ENCODE measurements at regions not wholly inside any gene's neighbourhood (a gene's known extent, or its start where the extent isn't known, plus 50 kb on each side); places are given as distances from the start of the nearest gene placed in this dataset.

DNA sequence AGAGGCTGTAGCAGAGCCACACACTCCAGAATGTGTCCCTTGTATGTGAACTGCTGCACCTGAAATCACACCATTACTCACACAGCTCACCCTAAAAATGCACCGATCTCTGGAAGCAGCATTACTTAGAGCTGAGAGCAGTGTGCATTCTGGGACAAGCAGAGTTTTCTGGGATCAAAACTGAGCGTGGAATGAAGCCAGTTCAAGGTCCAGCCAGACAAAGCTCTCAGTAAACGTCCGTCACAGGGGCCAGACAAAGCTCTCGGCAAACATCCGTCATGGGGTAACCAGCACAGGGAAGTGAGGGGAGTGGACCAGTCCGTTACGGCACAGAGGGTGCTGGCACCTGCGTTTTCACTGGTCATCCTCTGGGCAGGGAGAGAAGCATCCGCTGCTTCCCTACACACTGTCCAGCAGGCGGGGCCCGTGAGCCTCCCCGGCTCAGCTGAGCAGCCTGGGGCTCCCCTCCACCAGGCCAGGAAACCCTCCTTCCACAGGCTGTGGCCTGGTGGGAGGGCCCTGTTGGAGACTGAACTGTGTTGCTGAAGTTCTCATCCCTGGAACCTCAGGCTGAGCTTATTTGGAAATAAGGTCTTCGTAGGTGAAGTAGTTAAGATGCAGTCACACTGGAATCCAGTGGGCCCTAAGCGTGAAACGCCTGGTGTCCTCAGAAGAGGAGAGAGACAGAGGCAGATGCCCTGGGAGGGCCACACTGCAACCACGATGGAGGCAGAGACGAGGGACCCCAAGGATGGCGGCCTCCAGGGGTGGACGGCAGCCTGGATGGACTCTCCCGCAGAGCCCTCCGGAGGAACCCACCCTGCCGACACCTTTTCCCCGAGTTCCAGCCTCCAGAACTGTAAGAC, 883.9 kb downstream of the BRD1 start (continued):
- TF ChIP-seq, protein P1, sequence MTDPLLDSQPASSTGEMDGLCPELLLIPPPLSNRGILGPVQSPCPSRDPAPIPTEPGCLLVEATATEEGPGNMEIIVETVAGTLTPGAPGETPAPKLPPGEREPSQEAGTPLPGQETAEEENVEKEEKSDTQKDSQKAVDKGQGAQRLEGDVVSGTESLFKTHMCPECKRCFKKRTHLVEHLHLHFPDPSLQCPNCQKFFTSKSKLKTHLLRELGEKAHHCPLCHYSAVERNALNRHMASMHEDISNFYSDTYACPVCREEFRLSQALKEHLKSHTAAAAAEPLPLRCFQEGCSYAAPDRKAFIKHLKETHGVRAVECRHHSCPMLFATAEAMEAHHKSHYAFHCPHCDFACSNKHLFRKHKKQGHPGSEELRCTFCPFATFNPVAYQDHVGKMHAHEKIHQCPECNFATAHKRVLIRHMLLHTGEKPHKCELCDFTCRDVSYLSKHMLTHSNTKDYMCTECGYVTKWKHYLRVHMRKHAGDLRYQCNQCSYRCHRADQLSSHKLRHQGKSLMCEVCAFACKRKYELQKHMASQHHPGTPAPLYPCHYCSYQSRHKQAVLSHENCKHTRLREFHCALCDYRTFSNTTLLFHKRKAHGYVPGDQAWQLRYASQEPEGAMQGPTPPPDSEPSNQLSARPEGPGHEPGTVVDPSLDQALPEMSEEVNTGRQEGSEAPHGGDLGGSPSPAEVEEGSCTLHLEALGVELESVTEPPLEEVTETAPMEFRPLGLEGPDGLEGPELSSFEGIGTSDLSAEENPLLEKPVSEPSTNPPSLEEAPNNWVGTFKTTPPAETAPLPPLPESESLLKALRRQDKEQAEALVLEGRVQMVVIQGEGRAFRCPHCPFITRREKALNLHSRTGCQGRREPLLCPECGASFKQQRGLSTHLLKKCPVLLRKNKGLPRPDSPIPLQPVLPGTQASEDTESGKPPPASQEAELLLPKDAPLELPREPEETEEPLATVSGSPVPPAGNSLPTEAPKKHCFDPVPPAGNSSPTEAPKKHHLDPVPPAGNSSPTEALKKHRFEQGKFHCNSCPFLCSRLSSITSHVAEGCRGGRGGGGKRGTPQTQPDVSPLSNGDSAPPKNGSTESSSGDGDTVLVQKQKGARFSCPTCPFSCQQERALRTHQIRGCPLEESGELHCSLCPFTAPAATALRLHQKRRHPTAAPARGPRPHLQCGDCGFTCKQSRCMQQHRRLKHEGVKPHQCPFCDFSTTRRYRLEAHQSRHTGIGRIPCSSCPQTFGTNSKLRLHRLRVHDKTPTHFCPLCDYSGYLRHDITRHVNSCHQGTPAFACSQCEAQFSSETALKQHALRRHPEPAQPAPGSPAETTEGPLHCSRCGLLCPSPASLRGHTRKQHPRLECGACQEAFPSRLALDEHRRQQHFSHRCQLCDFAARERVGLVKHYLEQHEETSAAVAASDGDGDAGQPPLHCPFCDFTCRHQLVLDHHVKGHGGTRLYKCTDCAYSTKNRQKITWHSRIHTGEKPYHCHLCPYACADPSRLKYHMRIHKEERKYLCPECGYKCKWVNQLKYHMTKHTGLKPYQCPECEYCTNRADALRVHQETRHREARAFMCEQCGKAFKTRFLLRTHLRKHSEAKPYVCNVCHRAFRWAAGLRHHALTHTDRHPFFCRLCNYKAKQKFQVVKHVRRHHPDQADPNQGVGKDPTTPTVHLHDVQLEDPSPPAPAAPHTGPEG (CRISPR knock-in tag; IDR thresholded peaks at IDR 0.05): no peak
- TF ChIP-seq MIER3 (CRISPR knock-in tag; IDR thresholded peaks at IDR 0.05; ENCODE audit: borderline replicate concordance) (peak; percentile 73; the same call in 1 of the 2 replicates), HOXA5 (CRISPR knock-in tag; IDR thresholded peaks at IDR 0.05) (no peak), ZNF207 (IDR thresholded peaks at IDR 0.05; ENCODE audit: borderline replicate concordance) (no peak), NFE2L1 (CRISPR knock-in tag; IDR thresholded peaks at IDR 0.05; ENCODE audit: borderline replicate concordance) (no peak), CHD2 (IDR thresholded peaks at IDR 0.05; ENCODE audit: low read depth, low read length) (no peak), LCORL (IDR thresholded peaks at IDR 0.05) (peak; percentile 7; the same call in 1 of the 2 replicates), LCORL (CRISPR knock-in tag; IDR thresholded peaks at IDR 0.05) (peak; percentile 95), NFRKB (IDR thresholded peaks at IDR 0.05) (no peak), NFE2L2 (IDR thresholded peaks at IDR 0.05; ENCODE audit: low read length) (no peak), ZNF839 (CRISPR knock-in tag; IDR thresholded peaks at IDR 0.05; ENCODE audit: borderline replicate concordance) (no peak), ATM (IDR thresholded peaks at IDR 0.05; ENCODE audit: borderline replicate concordance) (no peak), SUZ12 (IDR thresholded peaks at IDR 0.05; ENCODE audit: low read depth, low read length) (no peak), KAT7 (CRISPR knock-in tag; IDR thresholded peaks at IDR 0.05; ENCODE audit: borderline replicate concordance) (no peak), ZNF564 (CRISPR knock-in tag; IDR thresholded peaks at IDR 0.05) (peak; percentile 86; the same call in 1 of the 2 replicates), POLR2A (IDR thresholded peaks at IDR 0.05; ENCODE audit: insufficient read depth in 1 of 2, low read depth in 2 of 2, low read length in 2 of 2) (peak; percentile 44 to 61; a peak in 3 of 4 replicates), MAFF (IDR thresholded peaks at IDR 0.05; ENCODE audit: low read depth, low read length) (no peak), ZSCAN9 (CRISPR knock-in tag; IDR thresholded peaks at IDR 0.05; ENCODE audit: borderline replicate concordance) (0 out of 2 replicates have a peak, but pooled peaks have one; percentile 21)
- TF ChIP-seq, protein P2, sequence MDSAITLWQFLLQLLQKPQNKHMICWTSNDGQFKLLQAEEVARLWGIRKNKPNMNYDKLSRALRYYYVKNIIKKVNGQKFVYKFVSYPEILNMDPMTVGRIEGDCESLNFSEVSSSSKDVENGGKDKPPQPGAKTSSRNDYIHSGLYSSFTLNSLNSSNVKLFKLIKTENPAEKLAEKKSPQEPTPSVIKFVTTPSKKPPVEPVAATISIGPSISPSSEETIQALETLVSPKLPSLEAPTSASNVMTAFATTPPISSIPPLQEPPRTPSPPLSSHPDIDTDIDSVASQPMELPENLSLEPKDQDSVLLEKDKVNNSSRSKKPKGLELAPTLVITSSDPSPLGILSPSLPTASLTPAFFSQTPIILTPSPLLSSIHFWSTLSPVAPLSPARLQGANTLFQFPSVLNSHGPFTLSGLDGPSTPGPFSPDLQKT (CRISPR knock-in tag; IDR thresholded peaks at IDR 0.05; ENCODE audit: borderline replicate concordance): no peak
- TF ChIP-seq, protein P3, sequence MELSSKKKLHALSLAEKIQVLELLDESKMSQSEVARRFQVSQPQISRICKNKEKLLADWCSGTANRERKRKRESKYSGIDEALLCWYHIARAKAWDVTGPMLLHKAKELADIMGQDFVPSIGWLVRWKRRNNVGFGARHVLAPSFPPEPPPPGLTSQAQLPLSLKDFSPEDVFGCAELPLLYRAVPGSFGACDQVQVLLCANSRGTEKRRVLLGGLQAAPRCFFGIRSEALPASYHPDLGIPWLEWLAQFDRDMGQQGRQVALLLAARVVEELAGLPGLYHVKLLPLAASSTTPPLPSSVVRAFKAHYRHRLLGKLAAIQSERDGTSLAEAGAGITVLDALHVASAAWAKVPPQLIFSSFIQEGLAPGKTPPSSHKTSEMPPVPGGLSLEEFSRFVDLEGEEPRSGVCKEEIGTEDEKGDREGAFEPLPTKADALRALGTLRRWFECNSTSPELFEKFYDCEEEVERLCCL (CRISPR knock-in tag; IDR thresholded peaks at IDR 0.05; ENCODE audit: borderline replicate concordance): no peak
- TF ChIP-seq, protein P4, sequence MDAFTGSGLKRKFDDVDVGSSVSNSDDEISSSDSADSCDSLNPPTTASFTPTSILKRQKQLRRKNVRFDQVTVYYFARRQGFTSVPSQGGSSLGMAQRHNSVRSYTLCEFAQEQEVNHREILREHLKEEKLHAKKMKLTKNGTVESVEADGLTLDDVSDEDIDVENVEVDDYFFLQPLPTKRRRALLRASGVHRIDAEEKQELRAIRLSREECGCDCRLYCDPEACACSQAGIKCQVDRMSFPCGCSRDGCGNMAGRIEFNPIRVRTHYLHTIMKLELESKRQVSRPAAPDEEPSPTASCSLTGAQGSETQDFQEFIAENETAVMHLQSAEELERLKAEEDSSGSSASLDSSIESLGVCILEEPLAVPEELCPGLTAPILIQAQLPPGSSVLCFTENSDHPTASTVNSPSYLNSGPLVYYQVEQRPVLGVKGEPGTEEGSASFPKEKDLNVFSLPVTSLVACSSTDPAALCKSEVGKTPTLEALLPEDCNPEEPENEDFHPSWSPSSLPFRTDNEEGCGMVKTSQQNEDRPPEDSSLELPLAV (CRISPR knock-in tag; conservative IDR thresholded peaks at IDR 0.05; ENCODE audit: low read depth): no peak

Data from HepG2 (cell line).